ENCODE measurements at regions not wholly inside any gene's neighbourhood (a gene's known extent, or its start where the extent isn't known, plus 50 kb on each side); places are given as distances from the start of the nearest gene placed in this dataset.
A peak's percentile ranks its signal among the peaks of the same experiment; 100 is the strongest.

- no peak overlapping the region for H3K4me2 ChIP-seq (ENCODE audit: low read length)
- H3K27ac ChIP-seq (ENCODE audit: low read depth, low read length): no peak overlapping the region
- H3K27me3 ChIP-seq (ENCODE audit: control insufficient read depth, low read length): no peaks in the 10 kb centered on the region
- TF ChIP-seq CTCF (IDR thresholded peaks at IDR 0.05; ENCODE audit: low read depth, low read length, poor library complexity, severe bottlenecking): no peak
- no peaks in the 10 kb centered on the region for H3K79me2 ChIP-seq (ENCODE audit: control insufficient read depth, low read length)
- no peaks in the 10 kb centered on the region for H3K9me2 ChIP-seq (replicated peaks; ENCODE audit: control insufficient read depth, low read length)
- H3K9me3 ChIP-seq (ENCODE audit: control insufficient read depth, insufficient read depth, low read length): no peaks in the 10 kb centered on the region
- 0 out of 2 replicates have a peak, but pooled peaks cover 1% of the 10 kb centered on the region for H3F3A ChIP-seq (ENCODE audit: control insufficient read depth, insufficient read depth)
- no peaks in the 10 kb centered on the region for H3K36me3 ChIP-seq (ENCODE audit: control insufficient read depth, low read length)
- no peaks in the 10 kb centered on the region for H4K20me1 ChIP-seq (ENCODE audit: control insufficient read depth, insufficient read depth, low read depth, low read length)
- H3K4me1 ChIP-seq (ENCODE audit: control insufficient read depth, low read length): peaks cover 7% of the 10 kb centered on the region
- H3K4me3 ChIP-seq (ENCODE audit: low read length): no peak overlapping the region
These were observed 402.5 kb downstream of the PREX1 start for GRCh38 chr20:48425321-48425720.

- Histone ChIP-seq H3K79me2 (ENCODE audit: control insufficient read depth, low read length) (no peaks in the 10 kb centered on the region), H3K4me2 (ENCODE audit: low read length) (0 out of 2 replicates have a peak overlapping the region, but pooled peaks have one; percentile 6), H3K9me2 (replicated peaks; ENCODE audit: control insufficient read depth, low read length) (no peaks in the 10 kb centered on the region), H3K27ac (ENCODE audit: low read depth, low read length) (no peak overlapping the region), H3K9me3 (ENCODE audit: control insufficient read depth, insufficient read depth, low read length) (no peaks in the 10 kb centered on the region), H3F3A (ENCODE audit: control insufficient read depth, insufficient read depth) (no peaks in the 10 kb centered on the region), H4K20me1 (ENCODE audit: control insufficient read depth, insufficient read depth, low read depth, low read length) (no peaks in the 10 kb centered on the region), H3K27me3 (ENCODE audit: control insufficient read depth, low read length) (0 out of 2 replicates have a peak, but pooled peaks cover 3% of the 10 kb centered on the region), H3K36me3 (ENCODE audit: control insufficient read depth, low read length) (no peaks in the 10 kb centered on the region), H3K4me1 (ENCODE audit: control insufficient read depth, low read length) (peaks cover 7% of the 10 kb centered on the region), H3K4me3 (ENCODE audit: low read length) (no peak overlapping the region)
- TF ChIP-seq CTCF (IDR thresholded peaks at IDR 0.05; ENCODE audit: low read depth, low read length, poor library complexity, severe bottlenecking): no peak
- no peak for TF ChIP-seq EZH2phosphoT487 (IDR thresholded peaks at IDR 0.05; ENCODE audit: borderline replicate concordance, low read length)
These were observed 405.4 kb downstream of the PREX1 start for GRCh38 chr20:48422242-48422960.

GRCh38 chr20:48421547-48421946 lies 406.3 kb downstream of the PREX1 start:
- no peaks in the 10 kb centered on the region for H3K79me2 ChIP-seq (ENCODE audit: control insufficient read depth, low read length)
- no peaks in the 10 kb centered on the region for H4K20me1 ChIP-seq (ENCODE audit: control insufficient read depth, insufficient read depth, low read depth, low read length)
- H3K27ac ChIP-seq (ENCODE audit: low read depth, low read length): no peak overlapping the region
- H3K27me3 ChIP-seq (ENCODE audit: control insufficient read depth, low read length): 0 out of 2 replicates have a peak, but pooled peaks cover 3% of the 10 kb centered on the region
- H3K36me3 ChIP-seq (ENCODE audit: control insufficient read depth, low read length): no peaks in the 10 kb centered on the region
- no peak overlapping the region for H3K4me3 ChIP-seq (ENCODE audit: low read length)
- no peaks in the 10 kb centered on the region for H3F3A ChIP-seq (ENCODE audit: control insufficient read depth, insufficient read depth)
- peaks cover 7% of the 10 kb centered on the region for H3K4me1 ChIP-seq (ENCODE audit: control insufficient read depth, low read length)
- no peaks in the 10 kb centered on the region for H3K9me3 ChIP-seq (ENCODE audit: control insufficient read depth, insufficient read depth, low read length)
- no peak for TF ChIP-seq EZH2phosphoT487 (IDR thresholded peaks at IDR 0.05; ENCODE audit: borderline replicate concordance, low read length)
- no peak for TF ChIP-seq CTCF (IDR thresholded peaks at IDR 0.05; ENCODE audit: low read depth, low read length, poor library complexity, severe bottlenecking)
- no peak overlapping the region for H3K4me2 ChIP-seq (ENCODE audit: low read length)
- H3K9me2 ChIP-seq (replicated peaks; ENCODE audit: control insufficient read depth, low read length): no peaks in the 10 kb centered on the region
